ENCODE measurements at regions not wholly inside any gene's neighbourhood (a gene's known extent, or its start where the extent isn't known, plus 50 kb on each side); places are given as distances from the start of the nearest gene placed in this dataset.
"Not testable (repeated sequence)": the region's sequence is repeated elsewhere in the genome, so short reads cannot be mapped to it uniquely, and the experiment has no call there.

GRCh38 chr20:24418731-24419130, 50.7 kb upstream of the SYNDIG1 start:
- DNase-seq (ENCODE audit: low read depth), result no peak

- DNase-seq (ENCODE audit: low read depth), result no peak
These were observed 51.9 kb upstream of the SYNDIG1 start for GRCh38 chr20:24417485-24417884.

- not testable (repeated sequence) for DNase-seq (ENCODE audit: low read depth)
These were observed 54.0 kb upstream of the SYNDIG1 start for GRCh38 chr20:24415444-24415843.

GRCh38 chr20:24411834-24412216, 57.6 kb upstream of the SYNDIG1 start:
- DNase-seq (ENCODE audit: low read depth), result no peak

GRCh38 chr20:24411003-24411833, 58.2 kb upstream of the SYNDIG1 start:
- DNase-seq (ENCODE audit: low read depth), result no peak

GRCh38 chr20:24407151-24407550, 62.3 kb upstream of the SYNDIG1 start:
- DNase-seq (ENCODE audit: low read depth), result no peak

- DNase-seq (ENCODE audit: low read depth), result no peak
These were observed 62.7 kb upstream of the SYNDIG1 start for GRCh38 chr20:24406750-24407149.

- DNase-seq (ENCODE audit: low read depth), result no peak
These were observed 63.2 kb upstream of the SYNDIG1 start for GRCh38 chr20:24406251-24406650.

- DNase-seq (ENCODE audit: low read depth), result no peak
These were observed 63.6 kb upstream of the SYNDIG1 start for GRCh38 chr20:24405810-24406209.

- no peak for DNase-seq (ENCODE audit: low read depth)
These were observed 66.0 kb upstream of the SYNDIG1 start for GRCh38 chr20:24403406-24403805.

GRCh38 chr20:24402188-24402587, 67.2 kb upstream of the SYNDIG1 start:
- DNase-seq (ENCODE audit: low read depth), result no peak

- no peak for DNase-seq (ENCODE audit: low read depth)
These were observed 74.3 kb upstream of the SYNDIG1 start for GRCh38 chr20:24395151-24395550.

GRCh38 chr20:24393903-24394302, 75.5 kb upstream of the SYNDIG1 start:
- DNase-seq (ENCODE audit: low read depth), result no peak

- no peak for DNase-seq (ENCODE audit: low read depth)
These were observed 76.8 kb upstream of the SYNDIG1 start for GRCh38 chr20:24392612-24393011.

GRCh38 chr20:24389686-24390085, 79.7 kb upstream of the SYNDIG1 start:
- DNase-seq (ENCODE audit: low read depth), result peak; percentile 8

GRCh38 chr20:24388828-24389380, 80.5 kb upstream of the SYNDIG1 start:
- no peak for DNase-seq (ENCODE audit: low read depth)

- no peak for DNase-seq (ENCODE audit: low read depth)
These were observed 83.9 kb upstream of the SYNDIG1 start for GRCh38 chr20:24385547-24385946.

GRCh38 chr20:24384865-24385264, 84.6 kb upstream of the SYNDIG1 start:
- DNase-seq (ENCODE audit: low read depth), result no peak

- DNase-seq (ENCODE audit: low read depth), result no peak
These were observed 86.7 kb upstream of the SYNDIG1 start for GRCh38 chr20:24382743-24383142.

GRCh38 chr20:24382331-24382730, 87.1 kb upstream of the SYNDIG1 start:
- DNase-seq (ENCODE audit: low read depth), result no peak

- DNase-seq (ENCODE audit: low read depth), result no peak
These were observed 87.5 kb upstream of the SYNDIG1 start for GRCh38 chr20:24381886-24382285.

GRCh38 chr20:24379484-24379927, 89.9 kb upstream of the SYNDIG1 start:
- no peak for DNase-seq (ENCODE audit: low read depth)

GRCh38 chr20:24378661-24379483, 90.6 kb upstream of the SYNDIG1 start:
- no peak for DNase-seq (ENCODE audit: low read depth)

All from stimulated activated CD8-positive, alpha-beta memory T cell treated with anti-CD3 and anti-CD28 coated beads, Interleukin-12 subunit alpha, Interleukin-12 subunit beta, amount 100 ng/mL, for 1 hour (primary cell).